Nephron (organoid): ENCODE measurements at regions not wholly inside any gene's neighbourhood (a gene's known extent, or its start where the extent isn't known, plus 50 kb on each side); places are given as distances from the start of the nearest gene placed in this dataset.
A peak's percentile ranks its signal among the peaks of the same experiment; 100 is the strongest.

Source experiments
- H3K27ac Mint-ChIP-seq, 3 experiments: 2 replicates each; pipeline ENCODE4 v1.8.0; 2020; ENCODE audit warnings: mixed read lengths in 3 of 3, mild to moderate bottlenecking in 2 of 3, moderate library complexity in 1 of 3
- H3K27me3 Mint-ChIP-seq: 2 replicates; pipeline ENCODE4 v1.8.0; 2021; ENCODE audit warnings: low read depth, mild to moderate bottlenecking, moderate library complexity, mixed read lengths
- H3K36me3 Mint-ChIP-seq: 2 replicates; pipeline ENCODE4 v1.8.0; 2020; ENCODE audit warnings: low read depth, mixed read lengths
- H3K4me1 Mint-ChIP-seq: 2 replicates; pipeline ENCODE4 v1.8.0; 2020; ENCODE audit warnings: mixed read lengths
- H3K4me3 Mint-ChIP-seq, 3 experiments: 2 replicates each; pipeline ENCODE4 v1.8.0; 2020; ENCODE audit warnings: mild to moderate bottlenecking in 3 of 3, mixed read lengths in 3 of 3, moderate library complexity in 2 of 3
- H3K9me3 Mint-ChIP-seq: 2 replicates; pipeline ENCODE4 v1.8.0; 2020; ENCODE audit warnings: mixed read lengths
- TF ChIP-seq, protein P1 (sequence below), 3 experiments: fragments of 200-600 bp; sonication (generic); IDR thresholded peaks; one replicate each; pipeline ENCODE4 v1.5.0; 2021; ENCODE audit warnings: antibody characterized with exemption in 3 of 3; ENCODE audit not compliant: unreplicated experiment in 3 of 3

DNA sequence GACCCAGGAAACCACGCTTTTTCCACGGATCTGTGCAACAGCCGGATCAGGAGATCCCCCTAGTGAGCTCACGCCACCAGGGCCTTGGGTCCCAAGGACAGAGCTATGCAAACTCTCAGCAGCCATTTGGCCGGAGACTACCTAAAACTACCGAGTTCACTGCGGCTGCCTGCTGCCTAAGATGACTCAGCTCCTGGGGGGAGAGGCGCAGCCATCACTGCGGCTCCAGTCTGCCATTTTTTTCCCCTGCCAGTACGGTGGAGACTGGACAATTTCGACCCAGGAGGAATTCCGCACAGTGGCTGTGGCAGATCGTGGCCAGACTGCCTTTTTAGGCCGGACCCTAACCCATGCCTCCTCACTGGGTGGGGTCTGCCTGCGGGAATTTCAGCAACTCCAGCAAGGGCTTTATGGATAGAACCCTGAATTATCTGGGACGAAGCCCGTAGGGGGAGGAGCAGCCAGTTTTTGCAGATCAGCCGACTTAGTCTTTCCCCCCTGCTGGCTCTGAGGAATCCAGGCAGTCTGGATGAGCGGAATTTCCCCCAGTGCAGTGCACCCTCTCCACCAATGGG lies 424.9 kb upstream of the UBE2E3 start:
- no peak overlapping the region for H3K27ac Mint-ChIP-seq
- H3K4me3 Mint-ChIP-seq: no peak overlapping the region
- no peaks in the 10 kb centered on the region for H3K36me3 Mint-ChIP-seq
- H3K4me1 Mint-ChIP-seq: no peaks in the 10 kb centered on the region
- TF ChIP-seq, protein P1, sequence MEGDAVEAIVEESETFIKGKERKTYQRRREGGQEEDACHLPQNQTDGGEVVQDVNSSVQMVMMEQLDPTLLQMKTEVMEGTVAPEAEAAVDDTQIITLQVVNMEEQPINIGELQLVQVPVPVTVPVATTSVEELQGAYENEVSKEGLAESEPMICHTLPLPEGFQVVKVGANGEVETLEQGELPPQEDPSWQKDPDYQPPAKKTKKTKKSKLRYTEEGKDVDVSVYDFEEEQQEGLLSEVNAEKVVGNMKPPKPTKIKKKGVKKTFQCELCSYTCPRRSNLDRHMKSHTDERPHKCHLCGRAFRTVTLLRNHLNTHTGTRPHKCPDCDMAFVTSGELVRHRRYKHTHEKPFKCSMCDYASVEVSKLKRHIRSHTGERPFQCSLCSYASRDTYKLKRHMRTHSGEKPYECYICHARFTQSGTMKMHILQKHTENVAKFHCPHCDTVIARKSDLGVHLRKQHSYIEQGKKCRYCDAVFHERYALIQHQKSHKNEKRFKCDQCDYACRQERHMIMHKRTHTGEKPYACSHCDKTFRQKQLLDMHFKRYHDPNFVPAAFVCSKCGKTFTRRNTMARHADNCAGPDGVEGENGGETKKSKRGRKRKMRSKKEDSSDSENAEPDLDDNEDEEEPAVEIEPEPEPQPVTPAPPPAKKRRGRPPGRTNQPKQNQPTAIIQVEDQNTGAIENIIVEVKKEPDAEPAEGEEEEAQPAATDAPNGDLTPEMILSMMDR (IDR thresholded peaks at IDR 0.05; ENCODE audit: unreplicated experiment in 3 of 3): no peak
- peaks cover 7% of the 10 kb centered on the region for H3K9me3 Mint-ChIP-seq
- no peaks in the 10 kb centered on the region for H3K27me3 Mint-ChIP-seq

DNA sequence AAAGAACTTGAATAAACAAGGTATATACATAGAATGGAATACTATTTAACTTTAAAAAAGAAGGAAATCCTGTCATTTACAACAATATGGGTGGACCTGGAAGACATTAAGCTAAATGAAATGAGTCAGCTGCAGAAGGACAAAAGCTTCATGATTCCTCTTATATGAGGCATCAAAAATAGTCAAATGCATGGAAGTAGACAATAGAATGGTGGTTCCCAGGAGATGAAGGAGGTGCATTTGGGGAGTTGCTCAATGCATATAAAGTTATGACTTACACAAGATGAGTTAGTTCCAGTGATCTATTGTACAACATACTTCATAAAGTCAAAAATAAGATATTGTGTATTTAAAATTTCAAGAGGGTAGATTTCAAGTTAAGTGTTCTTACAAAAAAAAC lies 426.1 kb upstream of the UBE2E3 start:
- TF ChIP-seq, protein P1 (IDR thresholded peaks at IDR 0.05; ENCODE audit: unreplicated experiment in 3 of 3): no peak
- no peaks in the 10 kb centered on the region for H3K27me3 Mint-ChIP-seq
- H3K4me3 Mint-ChIP-seq: no peak overlapping the region
- H3K4me1 Mint-ChIP-seq: no peaks in the 10 kb centered on the region
- H3K9me3 Mint-ChIP-seq: peaks cover 7% of the 10 kb centered on the region
- no peak overlapping the region for H3K27ac Mint-ChIP-seq
- H3K36me3 Mint-ChIP-seq: no peaks in the 10 kb centered on the region

DNA sequence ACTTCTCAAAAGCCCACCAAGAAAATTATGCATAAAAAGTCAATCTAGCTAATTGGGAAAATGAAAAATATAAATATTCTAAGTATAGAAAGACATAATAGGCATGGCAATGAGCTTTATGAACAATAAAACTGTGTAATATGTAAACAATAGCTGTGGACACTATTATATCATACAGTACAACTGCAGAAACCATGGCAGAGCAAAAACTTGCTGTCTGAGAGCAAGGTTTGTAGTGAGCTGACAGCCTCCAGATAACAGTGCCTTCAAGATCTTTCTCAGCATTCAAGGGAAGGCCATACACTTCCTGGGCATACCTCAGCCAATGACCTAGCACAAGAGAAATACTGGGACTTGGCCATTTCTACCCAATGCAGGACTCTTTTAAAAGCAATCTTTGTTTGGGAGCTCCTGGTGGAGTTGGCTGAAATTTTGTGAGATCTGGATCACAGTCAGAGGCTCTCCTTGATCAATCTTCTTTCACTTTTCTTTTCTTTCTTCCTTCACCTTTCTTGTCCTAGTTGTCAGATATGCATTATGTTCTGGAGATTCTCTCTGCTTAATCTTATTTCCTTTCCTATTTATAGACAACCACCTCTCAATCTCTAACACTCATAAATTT lies 427.2 kb upstream of the UBE2E3 start:
- H3K4me1 Mint-ChIP-seq: no peaks in the 10 kb centered on the region
- H3K9me3 Mint-ChIP-seq: peaks cover 7% of the 10 kb centered on the region
- H3K27me3 Mint-ChIP-seq: no peaks in the 10 kb centered on the region
- H3K27ac Mint-ChIP-seq: no peak overlapping the region
- no peak overlapping the region for H3K4me3 Mint-ChIP-seq
- H3K36me3 Mint-ChIP-seq: no peaks in the 10 kb centered on the region
- TF ChIP-seq, protein P1 (IDR thresholded peaks at IDR 0.05; ENCODE audit: unreplicated experiment in 3 of 3): no peak

DNA sequence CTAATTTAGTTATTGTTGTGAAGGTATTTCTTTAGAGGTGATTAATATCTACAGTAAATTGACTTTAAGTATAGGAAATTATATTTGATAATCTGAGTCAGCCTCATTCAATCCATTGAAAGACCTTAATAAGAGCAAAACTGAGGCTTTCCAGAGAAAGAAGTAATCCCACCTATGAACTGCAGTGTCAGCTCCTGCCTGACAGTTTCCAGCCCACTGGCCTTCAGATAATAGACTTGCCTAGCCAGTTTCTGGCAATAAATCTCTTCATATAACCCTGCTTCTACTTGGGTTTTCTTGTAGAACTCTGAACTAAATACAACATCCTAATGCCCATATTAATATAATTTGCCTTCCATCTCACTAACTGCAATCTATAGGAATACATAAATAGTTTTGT lies 437.9 kb upstream of the UBE2E3 start:
- Mint-ChIP-seq H3K4me3 (no peak overlapping the region), H3K4me1 (peaks cover 12% of the 10 kb centered on the region), H3K9me3 (peaks cover 10% of the 10 kb centered on the region), H3K27ac (peak overlapping the region in 1 of 3 experiments; percentile 37), H3K27me3 (peaks cover 3% of the 10 kb centered on the region), H3K36me3 (no peaks in the 10 kb centered on the region)
- TF ChIP-seq, protein P1 (IDR thresholded peaks at IDR 0.05; ENCODE audit: unreplicated experiment in 3 of 3): no peak

DNA sequence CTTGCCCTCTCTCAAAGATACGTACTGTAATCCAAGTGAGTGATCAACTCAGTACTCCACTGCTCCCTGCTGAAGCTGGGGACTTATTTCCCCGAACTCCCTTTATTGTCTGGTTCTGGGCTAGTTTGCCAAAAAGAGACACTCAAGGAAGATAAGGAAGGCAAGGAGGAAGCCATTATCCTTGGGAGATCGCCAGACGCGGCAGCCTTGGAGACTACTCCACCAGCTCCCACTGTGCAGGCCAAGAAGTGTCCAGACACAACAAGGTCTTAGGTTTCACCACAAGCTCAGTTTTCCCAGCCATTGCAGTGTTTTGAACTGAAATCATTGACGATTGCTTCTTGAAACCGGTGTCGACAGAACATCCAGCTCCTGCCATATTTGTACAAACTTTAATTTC lies 439.6 kb upstream of the UBE2E3 start:
- no peak overlapping the region for H3K4me3 Mint-ChIP-seq
- H3K4me1 Mint-ChIP-seq: peaks cover 12% of the 10 kb centered on the region
- no peaks in the 10 kb centered on the region for H3K36me3 Mint-ChIP-seq
- no peak overlapping the region for H3K27ac Mint-ChIP-seq
- TF ChIP-seq, protein P1 (IDR thresholded peaks at IDR 0.05; ENCODE audit: unreplicated experiment in 3 of 3): no peak
- no peaks in the 10 kb centered on the region for H3K27me3 Mint-ChIP-seq
- peaks cover 5% of the 10 kb centered on the region for H3K9me3 Mint-ChIP-seq

DNA sequence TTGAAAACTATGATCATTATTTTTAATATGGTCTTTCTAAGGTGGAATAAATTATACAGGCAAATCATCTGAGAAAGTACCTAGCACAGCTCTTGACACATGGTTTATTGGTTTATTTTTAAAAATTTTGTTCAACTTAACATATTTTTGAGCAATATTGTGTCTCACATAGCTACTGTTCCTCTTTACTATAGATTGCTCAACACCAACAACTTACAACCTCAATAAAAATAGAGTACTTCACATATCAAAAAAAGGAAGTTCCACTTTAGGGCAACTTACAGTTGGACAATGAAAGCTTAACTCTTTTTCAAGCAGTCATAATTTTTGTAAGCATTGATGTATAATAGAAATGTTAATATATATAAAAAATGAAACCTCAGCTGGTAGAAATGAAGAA lies 440.9 kb upstream of the UBE2E3 start:
- TF ChIP-seq, protein P1 (IDR thresholded peaks at IDR 0.05; ENCODE audit: unreplicated experiment in 3 of 3): no peak
- Mint-ChIP-seq H3K27me3 (no peaks in the 10 kb centered on the region), H3K9me3 (no peaks in the 10 kb centered on the region), H3K4me3 (no peak overlapping the region), H3K36me3 (no peaks in the 10 kb centered on the region), H3K27ac (no peak overlapping the region), H3K4me1 (peaks cover 12% of the 10 kb centered on the region)
